H1 (cell line): ENCODE measurements at regions not wholly inside any gene's neighbourhood (a gene's known extent, or its start where the extent isn't known, plus 50 kb on each side); places are given as distances from the start of the nearest gene placed in this dataset.

ENCODE experiments used
- BCL11A ChIP-seq, 2 experiments: IDR thresholded peaks; one replicate each; pipeline ENCODE4 v1.6.1; 2011; ENCODE audit warnings: low read depth in 2 of 2, low read length in 2 of 2, mild to moderate bottlenecking in 2 of 2
- BRCA1 ChIP-seq: IDR thresholded peaks from 2 replicates; pipeline ENCODE4 v1.6.1; 2012; ENCODE audit warnings: low read depth, low read length, improper control_type of control experiment
- CEBPB ChIP-seq: IDR thresholded peaks from 2 replicates; pipeline ENCODE4 v1.6.1; 2012; ENCODE audit warnings: low read depth, low read length
- FOSL1 ChIP-seq: IDR thresholded peaks from 2 replicates; pipeline ENCODE4 v1.6.1; 2011; ENCODE audit warnings: mild to moderate bottlenecking, low read depth, low read length, moderate library complexity; ENCODE audit not compliant: insufficient read depth
- HDAC6 ChIP-seq: IDR thresholded peaks from one replicate; pipeline ENCODE4 v1.7.1; 2012; ENCODE audit warnings: low read depth, mild to moderate bottlenecking, inconsistent platforms, low read length, moderate library complexity
- KDM5A ChIP-seq: fragments of 200-600 bp; IDR thresholded peaks from 2 replicates; pipeline ENCODE4 v1.7.1; 2012; ENCODE audit warnings: mild to moderate bottlenecking, low read length, inconsistent platforms, mixed read lengths
- TBP ChIP-seq: IDR thresholded peaks from 2 replicates; pipeline ENCODE4 v1.6.1; 2011; ENCODE audit warnings: low read depth, low read length, improper control_type of control experiment
- TCF12 ChIP-seq: IDR thresholded peaks from 2 replicates; pipeline ENCODE4 v1.6.1; 2011; ENCODE audit warnings: low read depth, mild to moderate bottlenecking, low read length
- YY1 ChIP-seq: IDR thresholded peaks from 2 replicates; pipeline ENCODE4 v1.6.1; 2011; ENCODE audit warnings: low read depth, mild to moderate bottlenecking, low read length
- TF ChIP-seq, protein P1 (sequence below): fragments of 300-600 bp; sonication (generic); IDR thresholded peaks from 2 replicates; pipeline ENCODE4 v1.7.1; 2012; ENCODE audit warnings: low read length, moderate library complexity, mild to moderate bottlenecking, inconsistent platforms; ENCODE audit not compliant: insufficient replicate concordance
- TF ChIP-seq, protein P2 (sequence below): IDR thresholded peaks from 2 replicates; pipeline ENCODE4 v1.6.1; 2012; ENCODE audit warnings: low read length, inconsistent platforms

DNA sequence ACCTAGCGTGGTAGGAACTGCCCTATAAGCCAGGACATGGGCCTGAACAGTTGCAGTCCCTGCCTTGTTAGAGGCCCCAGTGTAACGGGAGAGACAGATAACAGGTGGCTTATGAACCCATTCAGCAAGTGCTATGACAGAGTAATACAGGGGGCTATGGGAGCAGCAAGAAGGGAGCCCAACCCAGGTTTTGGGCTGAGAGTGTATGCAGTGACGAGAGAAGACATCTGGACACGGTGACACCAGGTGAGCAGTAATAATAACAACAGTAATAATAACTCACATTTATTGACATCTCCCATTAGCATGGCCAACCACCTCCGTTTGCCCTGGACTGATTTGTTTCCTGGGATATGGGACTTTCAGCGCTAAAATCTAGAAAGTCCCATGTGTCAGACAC lies 100.8 kb downstream of the IRX5 start (continued):
- TF ChIP-seq, protein P1, sequence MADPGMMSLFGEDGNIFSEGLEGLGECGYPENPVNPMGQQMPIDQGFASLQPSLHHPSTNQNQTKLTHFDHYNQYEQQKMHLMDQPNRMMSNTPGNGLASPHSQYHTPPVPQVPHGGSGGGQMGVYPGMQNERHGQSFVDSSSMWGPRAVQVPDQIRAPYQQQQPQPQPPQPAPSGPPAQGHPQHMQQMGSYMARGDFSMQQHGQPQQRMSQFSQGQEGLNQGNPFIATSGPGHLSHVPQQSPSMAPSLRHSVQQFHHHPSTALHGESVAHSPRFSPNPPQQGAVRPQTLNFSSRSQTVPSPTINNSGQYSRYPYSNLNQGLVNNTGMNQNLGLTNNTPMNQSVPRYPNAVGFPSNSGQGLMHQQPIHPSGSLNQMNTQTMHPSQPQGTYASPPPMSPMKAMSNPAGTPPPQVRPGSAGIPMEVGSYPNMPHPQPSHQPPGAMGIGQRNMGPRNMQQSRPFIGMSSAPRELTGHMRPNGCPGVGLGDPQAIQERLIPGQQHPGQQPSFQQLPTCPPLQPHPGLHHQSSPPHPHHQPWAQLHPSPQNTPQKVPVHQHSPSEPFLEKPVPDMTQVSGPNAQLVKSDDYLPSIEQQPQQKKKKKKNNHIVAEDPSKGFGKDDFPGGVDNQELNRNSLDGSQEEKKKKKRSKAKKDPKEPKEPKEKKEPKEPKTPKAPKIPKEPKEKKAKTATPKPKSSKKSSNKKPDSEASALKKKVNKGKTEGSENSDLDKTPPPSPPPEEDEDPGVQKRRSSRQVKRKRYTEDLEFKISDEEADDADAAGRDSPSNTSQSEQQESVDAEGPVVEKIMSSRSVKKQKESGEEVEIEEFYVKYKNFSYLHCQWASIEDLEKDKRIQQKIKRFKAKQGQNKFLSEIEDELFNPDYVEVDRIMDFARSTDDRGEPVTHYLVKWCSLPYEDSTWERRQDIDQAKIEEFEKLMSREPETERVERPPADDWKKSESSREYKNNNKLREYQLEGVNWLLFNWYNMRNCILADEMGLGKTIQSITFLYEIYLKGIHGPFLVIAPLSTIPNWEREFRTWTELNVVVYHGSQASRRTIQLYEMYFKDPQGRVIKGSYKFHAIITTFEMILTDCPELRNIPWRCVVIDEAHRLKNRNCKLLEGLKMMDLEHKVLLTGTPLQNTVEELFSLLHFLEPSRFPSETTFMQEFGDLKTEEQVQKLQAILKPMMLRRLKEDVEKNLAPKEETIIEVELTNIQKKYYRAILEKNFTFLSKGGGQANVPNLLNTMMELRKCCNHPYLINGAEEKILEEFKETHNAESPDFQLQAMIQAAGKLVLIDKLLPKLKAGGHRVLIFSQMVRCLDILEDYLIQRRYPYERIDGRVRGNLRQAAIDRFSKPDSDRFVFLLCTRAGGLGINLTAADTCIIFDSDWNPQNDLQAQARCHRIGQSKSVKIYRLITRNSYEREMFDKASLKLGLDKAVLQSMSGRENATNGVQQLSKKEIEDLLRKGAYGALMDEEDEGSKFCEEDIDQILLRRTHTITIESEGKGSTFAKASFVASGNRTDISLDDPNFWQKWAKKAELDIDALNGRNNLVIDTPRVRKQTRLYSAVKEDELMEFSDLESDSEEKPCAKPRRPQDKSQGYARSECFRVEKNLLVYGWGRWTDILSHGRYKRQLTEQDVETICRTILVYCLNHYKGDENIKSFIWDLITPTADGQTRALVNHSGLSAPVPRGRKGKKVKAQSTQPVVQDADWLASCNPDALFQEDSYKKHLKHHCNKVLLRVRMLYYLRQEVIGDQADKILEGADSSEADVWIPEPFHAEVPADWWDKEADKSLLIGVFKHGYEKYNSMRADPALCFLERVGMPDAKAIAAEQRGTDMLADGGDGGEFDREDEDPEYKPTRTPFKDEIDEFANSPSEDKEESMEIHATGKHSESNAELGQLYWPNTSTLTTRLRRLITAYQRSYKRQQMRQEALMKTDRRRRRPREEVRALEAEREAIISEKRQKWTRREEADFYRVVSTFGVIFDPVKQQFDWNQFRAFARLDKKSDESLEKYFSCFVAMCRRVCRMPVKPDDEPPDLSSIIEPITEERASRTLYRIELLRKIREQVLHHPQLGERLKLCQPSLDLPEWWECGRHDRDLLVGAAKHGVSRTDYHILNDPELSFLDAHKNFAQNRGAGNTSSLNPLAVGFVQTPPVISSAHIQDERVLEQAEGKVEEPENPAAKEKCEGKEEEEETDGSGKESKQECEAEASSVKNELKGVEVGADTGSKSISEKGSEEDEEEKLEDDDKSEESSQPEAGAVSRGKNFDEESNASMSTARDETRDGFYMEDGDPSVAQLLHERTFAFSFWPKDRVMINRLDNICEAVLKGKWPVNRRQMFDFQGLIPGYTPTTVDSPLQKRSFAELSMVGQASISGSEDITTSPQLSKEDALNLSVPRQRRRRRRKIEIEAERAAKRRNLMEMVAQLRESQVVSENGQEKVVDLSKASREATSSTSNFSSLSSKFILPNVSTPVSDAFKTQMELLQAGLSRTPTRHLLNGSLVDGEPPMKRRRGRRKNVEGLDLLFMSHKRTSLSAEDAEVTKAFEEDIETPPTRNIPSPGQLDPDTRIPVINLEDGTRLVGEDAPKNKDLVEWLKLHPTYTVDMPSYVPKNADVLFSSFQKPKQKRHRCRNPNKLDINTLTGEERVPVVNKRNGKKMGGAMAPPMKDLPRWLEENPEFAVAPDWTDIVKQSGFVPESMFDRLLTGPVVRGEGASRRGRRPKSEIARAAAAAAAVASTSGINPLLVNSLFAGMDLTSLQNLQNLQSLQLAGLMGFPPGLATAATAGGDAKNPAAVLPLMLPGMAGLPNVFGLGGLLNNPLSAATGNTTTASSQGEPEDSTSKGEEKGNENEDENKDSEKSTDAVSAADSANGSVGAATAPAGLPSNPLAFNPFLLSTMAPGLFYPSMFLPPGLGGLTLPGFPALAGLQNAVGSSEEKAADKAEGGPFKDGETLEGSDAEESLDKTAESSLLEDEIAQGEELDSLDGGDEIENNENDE: no peak
- TF ChIP-seq, protein P2, sequence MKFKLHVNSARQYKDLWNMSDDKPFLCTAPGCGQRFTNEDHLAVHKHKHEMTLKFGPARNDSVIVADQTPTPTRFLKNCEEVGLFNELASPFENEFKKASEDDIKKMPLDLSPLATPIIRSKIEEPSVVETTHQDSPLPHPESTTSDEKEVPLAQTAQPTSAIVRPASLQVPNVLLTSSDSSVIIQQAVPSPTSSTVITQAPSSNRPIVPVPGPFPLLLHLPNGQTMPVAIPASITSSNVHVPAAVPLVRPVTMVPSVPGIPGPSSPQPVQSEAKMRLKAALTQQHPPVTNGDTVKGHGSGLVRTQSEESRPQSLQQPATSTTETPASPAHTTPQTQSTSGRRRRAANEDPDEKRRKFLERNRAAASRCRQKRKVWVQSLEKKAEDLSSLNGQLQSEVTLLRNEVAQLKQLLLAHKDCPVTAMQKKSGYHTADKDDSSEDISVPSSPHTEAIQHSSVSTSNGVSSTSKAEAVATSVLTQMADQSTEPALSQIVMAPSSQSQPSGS: no peak
- TF ChIP-seq HDAC6 (no peak), YY1 (no peak), BCL11A (IDR thresholded peaks at IDR 0.05; ENCODE audit: low read depth in 2 of 2, low read length in 2 of 2) (no peak), KDM5A (no peak), FOSL1 (no peak), CEBPB (no peak), TCF12 (no peak), BRCA1 (no peak), TBP (no peak)
- TF ChIP-seq, all 59 proteins: peak for 0
